Upper lobe of left lung (tissue), 4 donors: ENCODE measurements at regions not wholly inside any gene's neighbourhood (a gene's known extent, or its start where the extent isn't known, plus 50 kb on each side); places are given as distances from the start of the nearest gene placed in this dataset.

ENCODE experiments used
- POLR2A ChIP-seq, 4 donors: fragments of 450-650 bp; IDR thresholded peaks; one replicate each; pipeline ENCODE4 v1.5.1; 2016 to 2017; ENCODE audit warnings: antibody characterized with exemption in 4 of 4, mild to moderate bottlenecking in 2 of 4
- POLR2AphosphoS5 ChIP-seq, 2 donors: sonication (generic); formaldehyde crosslinking; IDR thresholded peaks; one replicate each; pipeline ENCODE4 v1.5.1; 2017; ENCODE audit warnings: antibody characterized with exemption in 2 of 2
- TF ChIP-seq, protein P1 (sequence below), 6 experiments: fragments of 450-650 bp in 4 of 6; fragments of 200-600 bp in 2 of 6; sonication (generic) in 2 of 6; IDR thresholded peaks; one replicate each; pipeline ENCODE4 v1.5.1; 2016 to 2019; ENCODE audit warnings: antibody characterized with exemption in 6 of 6

- TF ChIP-seq POLR2AphosphoS5 (IDR thresholded peaks at IDR 0.05) (no peak), POLR2A (IDR thresholded peaks at IDR 0.05) (no peak)
- TF ChIP-seq, protein P1, sequence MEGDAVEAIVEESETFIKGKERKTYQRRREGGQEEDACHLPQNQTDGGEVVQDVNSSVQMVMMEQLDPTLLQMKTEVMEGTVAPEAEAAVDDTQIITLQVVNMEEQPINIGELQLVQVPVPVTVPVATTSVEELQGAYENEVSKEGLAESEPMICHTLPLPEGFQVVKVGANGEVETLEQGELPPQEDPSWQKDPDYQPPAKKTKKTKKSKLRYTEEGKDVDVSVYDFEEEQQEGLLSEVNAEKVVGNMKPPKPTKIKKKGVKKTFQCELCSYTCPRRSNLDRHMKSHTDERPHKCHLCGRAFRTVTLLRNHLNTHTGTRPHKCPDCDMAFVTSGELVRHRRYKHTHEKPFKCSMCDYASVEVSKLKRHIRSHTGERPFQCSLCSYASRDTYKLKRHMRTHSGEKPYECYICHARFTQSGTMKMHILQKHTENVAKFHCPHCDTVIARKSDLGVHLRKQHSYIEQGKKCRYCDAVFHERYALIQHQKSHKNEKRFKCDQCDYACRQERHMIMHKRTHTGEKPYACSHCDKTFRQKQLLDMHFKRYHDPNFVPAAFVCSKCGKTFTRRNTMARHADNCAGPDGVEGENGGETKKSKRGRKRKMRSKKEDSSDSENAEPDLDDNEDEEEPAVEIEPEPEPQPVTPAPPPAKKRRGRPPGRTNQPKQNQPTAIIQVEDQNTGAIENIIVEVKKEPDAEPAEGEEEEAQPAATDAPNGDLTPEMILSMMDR (IDR thresholded peaks at IDR 0.05) = no peak
Observed at GRCh38 chr2:166825914-166826313, 62.4 kb upstream of the XIRP2 start.
